HEK293 (cell line): ENCODE measurements at regions not wholly inside any gene's neighbourhood (a gene's known extent, or its start where the extent isn't known, plus 50 kb on each side); places are given as distances from the start of the nearest gene placed in this dataset.

Source experiments
- CTCF ChIP-seq: fragments of 450-650 bp; formaldehyde crosslinking; IDR thresholded peaks from 2 replicates; pipeline ENCODE4 v1.5.1; 2016; ENCODE audit warnings: missing biosample characterization, missing genetic modification characterization
- EGR2 ChIP-seq: fragments of 450-650 bp; formaldehyde crosslinking; IDR thresholded peaks from 2 replicates; pipeline ENCODE4 v1.5.1; 2016; ENCODE audit warnings: low read depth, missing biosample characterization, missing genetic modification characterization
- ELK4 ChIP-seq: IDR thresholded peaks from 2 replicates; pipeline ENCODE4 v1.6.1; 2011; ENCODE audit warnings: mild to moderate bottlenecking, low read depth, low read length, borderline replicate concordance
- FEZF1 ChIP-seq: fragments of 450-650 bp; formaldehyde crosslinking; IDR thresholded peaks from 2 replicates; pipeline ENCODE4 v1.5.1; 2016; ENCODE audit warnings: missing biosample characterization, missing genetic modification characterization
- REST ChIP-seq: fragments of 450-650 bp; formaldehyde crosslinking; IDR thresholded peaks from 2 replicates; pipeline ENCODE4 v1.5.1; 2016; ENCODE audit warnings: missing biosample characterization, missing genetic modification characterization
- ZBTB26 ChIP-seq: fragments of 450-650 bp; formaldehyde crosslinking; optimal IDR thresholded peaks from 2 replicates; pipeline ENCODE3; 2016; ENCODE audit warnings: missing biosample characterization, mild to moderate bottlenecking, missing genetic modification characterization
- ZNF148 ChIP-seq: fragments of 450-650 bp; formaldehyde crosslinking; IDR thresholded peaks from 2 replicates; pipeline ENCODE4 v1.5.0; 2017; ENCODE audit warnings: missing biosample characterization, missing genetic modification characterization, borderline replicate concordance
- ZNF292 ChIP-seq: fragments of 450-650 bp; formaldehyde crosslinking; IDR thresholded peaks from 2 replicates; pipeline ENCODE4 v1.5.1; 2016; ENCODE audit warnings: low read depth, missing biosample characterization, missing genetic modification characterization, borderline replicate concordance
- ZNF302 ChIP-seq: fragments of 450-650 bp; formaldehyde crosslinking; IDR thresholded peaks from 2 replicates; pipeline ENCODE4 v1.5.1; 2016; ENCODE audit warnings: missing biosample characterization, missing genetic modification characterization, low read depth
- ZNF335 ChIP-seq: fragments of 450-650 bp; formaldehyde crosslinking; conservative IDR thresholded peaks from 2 replicates; pipeline ENCODE4 v1.5.1; 2016; ENCODE audit warnings: missing biosample characterization, missing genetic modification characterization
- ZNF621 ChIP-seq: fragments of 450-650 bp; formaldehyde crosslinking; IDR thresholded peaks from 2 replicates; pipeline ENCODE4 v1.5.1; 2017; ENCODE audit warnings: missing biosample characterization, missing genetic modification characterization

GRCh38 chr15:79167776-79168175 lies 77.2 kb upstream of the RASGRF1 start:
- TF ChIP-seq EGR2 (tag by site-specific recombination): no peak
- TF ChIP-seq REST (tag by site-specific recombination): no peak
- TF ChIP-seq ZNF292: no peak
- no peak for TF ChIP-seq CTCF
- TF ChIP-seq ELK4: no peak
- no peak for TF ChIP-seq ZNF148 (tag by site-specific recombination)
- no peak for TF ChIP-seq ZBTB26 (tag by site-specific recombination)
- no peak for TF ChIP-seq FEZF1 (tag by site-specific recombination)
- no peak for TF ChIP-seq ZNF621 (tag by site-specific recombination)
- TF ChIP-seq ZNF335: no peak
- TF ChIP-seq ZNF302 (tag by site-specific recombination): no peak
